Naive thymus-derived CD4-positive, alpha-beta T cell (primary cell): ENCODE measurements at regions not wholly inside any gene's neighbourhood (a gene's known extent, or its start where the extent isn't known, plus 50 kb on each side); places are given as distances from the start of the nearest gene placed in this dataset.
"Not testable (repeated sequence)": the region's sequence is repeated elsewhere in the genome, so short reads cannot be mapped to it uniquely, and the experiment has no call there.

Source experiments
- ATAC-seq: fragments of 150-1000 bp; cut with Tn5 transposase; 2 replicates; pipeline ENCODE4 v1.10.0; 2021; ENCODE audit warnings: mild to moderate bottlenecking, moderate library complexity
- CTCF ChIA-PET: fragments of 350-600 bp; sonication (Branson Sonifier 250); formaldehyde crosslinking; loops from one replicate; lab custom pipeline; 2021; ENCODE audit warnings: antibody characterized with exemption; lab: Charles Lee
- POLR2A ChIA-PET: fragments of 350-600 bp; sonication (Branson Sonifier 250); formaldehyde crosslinking; loops from one replicate; lab custom pipeline; 2021; ENCODE audit warnings: antibody characterized with exemption, inconsistent platforms; lab: Charles Lee
- DNase-seq, 9 donors: peaks; one replicate each; pipeline versions ENCODE4 v3.0.0 to v3.0.0-alpha.2; 2020 to 2022; ENCODE audit warnings: mixed read lengths in 1 of 9
- H3K27ac ChIP-seq: one replicate; pipeline ENCODE4 v1.7.0; 2013; ENCODE audit warnings: mild to moderate bottlenecking, low read depth, low read length, moderate library complexity
- H3K27me3 ChIP-seq, 2 donors: one replicate each; pipeline ENCODE4 v1.7.0; 2013; ENCODE audit warnings: low read length in 2 of 2, mild to moderate bottlenecking in 2 of 2, moderate library complexity in 2 of 2; ENCODE audit not compliant: control insufficient read depth in 2 of 2, insufficient read depth in 2 of 2
- H3K36me3 ChIP-seq, 3 experiments: 1 replicate in 2 of 3; 2 replicates in 1 of 3; pipeline ENCODE4 v1.7.0; 2013; ENCODE audit warnings: low read length in 3 of 3, mild to moderate bottlenecking in 3 of 3, moderate library complexity in 1 of 3; ENCODE audit not compliant: insufficient read depth in 3 of 3, control insufficient read depth in 2 of 3
- H3K4me1 ChIP-seq, 2 donors: one replicate each; pipeline ENCODE4 v1.7.0; 2013; ENCODE audit warnings: low read length in 2 of 2, mild to moderate bottlenecking in 2 of 2, moderate library complexity in 1 of 2; ENCODE audit not compliant: control insufficient read depth in 2 of 2, insufficient read depth in 2 of 2
- H3K4me3 ChIP-seq: 2 replicates; pipeline ENCODE4 v1.7.0; 2013; ENCODE audit warnings: mild to moderate bottlenecking, low read length
- H3K9me3 ChIP-seq, 3 experiments: 1 replicate in 2 of 3; 2 replicates in 1 of 3; pipeline ENCODE4 v1.7.0; 2013; ENCODE audit warnings: low read length in 3 of 3; ENCODE audit not compliant: control insufficient read depth in 2 of 3
- H3K27ac Mint-ChIP-seq, 9 donors: one replicate each; pipeline ENCODE4 v1.8.0; 2020 to 2022; ENCODE audit warnings: mixed read lengths in 9 of 9, mild to moderate bottlenecking in 8 of 9, moderate library complexity in 5 of 9, inconsistent platforms in 2 of 9
- H3K27me3 Mint-ChIP-seq, 5 donors: one replicate each; pipeline ENCODE4 v1.8.0; 2021 to 2022; ENCODE audit warnings: mixed read lengths in 5 of 5, mild to moderate bottlenecking in 1 of 5
- H3K36me3 Mint-ChIP-seq, 5 donors: one replicate each; pipeline ENCODE4 v1.8.0; 2020 to 2022; ENCODE audit warnings: mixed read lengths in 5 of 5, mild to moderate bottlenecking in 3 of 5, inconsistent platforms in 1 of 5
- H3K4me1 Mint-ChIP-seq, 7 donors: one replicate each; pipeline ENCODE4 v1.8.0; 2020 to 2022; ENCODE audit warnings: mixed read lengths in 7 of 7, mild to moderate bottlenecking in 3 of 7, inconsistent platforms in 1 of 7
- H3K4me3 Mint-ChIP-seq, 10 donors: one replicate each; pipeline ENCODE4 v1.8.0; 2020 to 2022; ENCODE audit warnings: mild to moderate bottlenecking in 10 of 10, mixed read lengths in 10 of 10, moderate library complexity in 6 of 10, inconsistent platforms in 2 of 10
- H3K9me3 Mint-ChIP-seq, 11 donors: one replicate each; pipeline ENCODE4 v1.8.0; 2020 to 2022; ENCODE audit warnings: mixed read lengths in 11 of 11, mild to moderate bottlenecking in 4 of 11, inconsistent platforms in 1 of 11, moderate library complexity in 1 of 11
- intact Hi-C, 2 donors: fragments of 100-400 bp; cut with micrococcal nuclease; formaldehyde crosslinking; loops; one replicate each; pipeline ENCODE4 v1.15.1; 2023

DNA sequence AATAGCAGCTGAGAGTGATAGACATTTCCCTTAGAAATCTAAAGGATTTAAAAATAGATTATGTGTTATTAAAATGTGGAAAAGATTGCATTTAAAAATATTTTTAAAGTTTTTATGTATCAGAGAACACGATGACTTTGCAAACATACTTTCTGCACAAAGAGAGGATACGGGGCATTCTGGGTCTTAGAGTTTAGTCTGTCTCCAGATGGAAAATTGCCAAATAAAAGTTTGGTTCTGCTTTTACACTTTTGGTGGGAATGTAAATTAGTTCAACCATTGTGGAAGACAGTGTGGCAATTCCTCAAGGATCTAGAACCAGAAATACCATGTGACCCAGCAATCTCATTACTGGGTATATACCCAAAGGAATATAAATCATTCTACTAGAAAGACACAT is 355.2 kb downstream of the NDFIP2 start:
- H3K4me1 ChIP-seq, H3K27ac Mint-ChIP-seq, POLR2A ChIA-PET, H3K9me3 ChIP-seq, CTCF ChIA-PET, H3K36me3 ChIP-seq, H3K36me3 Mint-ChIP-seq, ATAC-seq, H3K27me3 ChIP-seq, H3K27me3 Mint-ChIP-seq, H3K4me1 Mint-ChIP-seq, H3K4me3 Mint-ChIP-seq, H3K27ac ChIP-seq, DNase-seq, H3K4me3 ChIP-seq: not testable (repeated sequence)
- peaks cover 0 to 11% (median 5%) of the 10 kb centered on the region in 11 donors for H3K9me3 Mint-ChIP-seq
- intact Hi-C loops = loop anchor here in 1 of 2 donors (2.0 kb wide), 1 partner anchor 17 kb away; no protein-coding TSS in a partner anchor

DNA sequence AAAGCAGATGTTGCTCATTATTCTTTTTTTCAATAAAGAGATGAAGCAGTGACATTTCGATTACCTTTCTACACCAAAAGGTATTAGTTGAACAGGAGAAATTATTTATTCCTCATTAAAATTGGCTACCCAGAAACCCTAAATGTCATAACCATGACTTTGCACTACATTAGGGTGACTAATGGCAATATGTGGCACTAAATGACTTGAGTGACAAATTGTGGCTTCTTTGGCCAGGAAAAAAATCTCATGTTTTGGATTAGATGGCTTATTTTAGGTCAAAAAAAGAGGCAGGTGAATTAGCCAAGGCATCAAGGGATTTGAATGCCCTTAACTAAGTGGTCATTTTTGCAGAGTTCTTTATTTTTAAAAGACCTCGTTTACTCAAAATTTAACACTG is 353.9 kb downstream of the NDFIP2 start:
- no peaks in the 10 kb centered on the region for H3K4me1 Mint-ChIP-seq
- Histone ChIP-seq H3K27ac (no peak overlapping the region), H3K4me3 (no peak overlapping the region), H3K4me1 (no peaks in the 10 kb centered on the region), H3K9me3 (no peaks in the 10 kb centered on the region), H3K27me3 (no peaks in the 10 kb centered on the region), H3K36me3 (no peaks in the 10 kb centered on the region)
- H3K9me3 Mint-ChIP-seq = peaks cover 0 to 11% (median 5%) of the 10 kb centered on the region in 11 donors
- H3K4me3 Mint-ChIP-seq = no peak overlapping the region
- ChIA-PET POLR2A (no interaction called here), CTCF (no interaction called here)
- H3K36me3 Mint-ChIP-seq = no peaks in the 10 kb centered on the region
- no peak for DNase-seq
- intact Hi-C loops = no loop called here
- ATAC-seq = no peak
- no peaks in the 10 kb centered on the region for H3K27me3 Mint-ChIP-seq
- no peak overlapping the region for H3K27ac Mint-ChIP-seq

DNA sequence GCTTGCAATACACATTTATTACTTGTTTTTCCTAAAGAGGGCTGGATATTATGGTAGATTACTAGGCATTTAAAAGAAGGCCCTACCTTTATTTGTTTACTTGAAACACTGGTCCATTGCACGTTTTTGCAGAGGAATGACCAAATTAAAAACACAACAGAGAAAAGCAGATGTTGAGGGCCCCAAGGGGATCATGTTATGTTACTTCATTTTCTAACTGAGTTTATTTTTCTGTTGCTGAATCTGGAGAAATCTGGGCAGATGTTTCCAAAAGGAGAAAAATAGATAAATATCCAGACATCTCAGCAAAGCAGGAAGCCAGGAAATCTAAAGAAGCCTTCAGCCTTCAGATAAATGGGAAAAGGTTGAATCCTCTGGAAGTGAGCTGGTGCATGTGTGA is 353.0 kb downstream of the NDFIP2 start:
- H3K4me3 ChIP-seq = no peak overlapping the region
- H3K36me3 Mint-ChIP-seq = no peaks in the 10 kb centered on the region
- H3K27ac ChIP-seq = no peak overlapping the region
- H3K27ac Mint-ChIP-seq = no peak overlapping the region
- H3K4me1 Mint-ChIP-seq = no peaks in the 10 kb centered on the region
- H3K27me3 Mint-ChIP-seq = no peaks in the 10 kb centered on the region
- ChIA-PET POLR2A (no interaction called here), CTCF (no interaction called here)
- H3K4me1 ChIP-seq = no peaks in the 10 kb centered on the region
- no peak for DNase-seq
- intact Hi-C loops = no loop called here
- H3K27me3 ChIP-seq = no peaks in the 10 kb centered on the region
- no peaks in the 10 kb centered on the region for H3K36me3 ChIP-seq
- H3K9me3 Mint-ChIP-seq = peaks cover 0 to 6% (median 1%) of the 10 kb centered on the region in 11 donors
- H3K4me3 Mint-ChIP-seq = no peak overlapping the region
- H3K9me3 ChIP-seq = no peaks in the 10 kb centered on the region
- ATAC-seq = no peak

DNA sequence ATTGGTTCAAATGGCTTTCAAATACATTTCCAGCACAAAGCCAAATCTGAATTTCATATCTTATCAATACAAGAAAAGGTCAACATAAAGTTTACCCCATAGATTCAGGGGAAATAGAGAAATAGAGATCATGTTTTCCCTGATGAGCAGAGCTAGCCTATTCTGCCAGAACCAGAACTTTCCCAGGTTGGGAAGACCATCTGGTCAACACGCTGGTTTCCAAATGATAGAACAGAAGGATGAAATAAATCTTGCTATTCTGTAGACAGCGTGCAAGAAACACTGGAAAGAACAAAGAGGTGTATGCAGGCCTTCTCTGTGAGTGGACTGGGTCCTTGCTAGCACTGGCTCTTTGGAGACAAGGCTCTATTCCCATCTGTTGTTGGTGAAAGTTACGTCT is 350.6 kb downstream of the NDFIP2 start:
- no peak for ATAC-seq
- Mint-ChIP-seq H3K27ac (no peak overlapping the region), H3K36me3 (no peaks in the 10 kb centered on the region), H3K9me3 (peaks cover 0 to 4% (median 0%) of the 10 kb centered on the region in 11 donors), H3K4me3 (no peak overlapping the region), H3K4me1 (no peaks in the 10 kb centered on the region), H3K27me3 (no peaks in the 10 kb centered on the region)
- H3K27me3 ChIP-seq = no peaks in the 10 kb centered on the region
- no peaks in the 10 kb centered on the region for H3K4me1 ChIP-seq
- H3K9me3 ChIP-seq = no peaks in the 10 kb centered on the region
- H3K36me3 ChIP-seq = no peaks in the 10 kb centered on the region
- no peak overlapping the region for H3K27ac ChIP-seq
- CTCF ChIA-PET = no interaction called here
- DNase-seq = no peak
- no peak overlapping the region for H3K4me3 ChIP-seq
- POLR2A ChIA-PET = no interaction called here
- intact Hi-C loops = no loop called here

DNA sequence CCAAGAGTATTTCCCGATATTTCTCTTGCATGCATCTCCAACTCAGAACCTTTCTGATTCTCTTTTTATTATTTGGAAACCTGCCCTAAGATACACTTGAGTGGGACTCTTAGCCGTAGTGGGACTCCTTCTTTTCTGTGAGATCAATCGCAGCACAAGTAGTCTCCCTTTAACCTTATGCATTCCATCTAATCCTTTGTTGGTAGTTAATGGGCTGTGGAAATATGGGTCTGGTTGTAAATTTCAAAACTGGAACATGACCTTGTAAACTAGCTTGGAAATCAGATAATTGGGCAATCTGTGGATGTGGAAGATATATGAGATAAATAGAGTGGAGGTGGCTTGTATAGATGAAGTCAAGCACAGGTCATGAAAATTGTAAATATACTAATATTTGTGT is 350.0 kb downstream of the NDFIP2 start:
- Histone ChIP-seq H3K27me3 (no peaks in the 10 kb centered on the region), H3K4me1 (no peaks in the 10 kb centered on the region), H3K4me3 (no peak overlapping the region), H3K36me3 (no peaks in the 10 kb centered on the region), H3K9me3 (no peaks in the 10 kb centered on the region), H3K27ac (no peak overlapping the region)
- Mint-ChIP-seq H3K27ac (no peak overlapping the region), H3K4me3 (no peak overlapping the region), H3K9me3 (peaks cover 0 to 4% (median 0%) of the 10 kb centered on the region in 11 donors), H3K27me3 (no peaks in the 10 kb centered on the region), H3K36me3 (no peaks in the 10 kb centered on the region), H3K4me1 (no peaks in the 10 kb centered on the region)
- intact Hi-C loops = no loop called here
- ATAC-seq = no peak
- CTCF ChIA-PET = no interaction called here
- no peak for DNase-seq
- POLR2A ChIA-PET = no interaction called here

DNA sequence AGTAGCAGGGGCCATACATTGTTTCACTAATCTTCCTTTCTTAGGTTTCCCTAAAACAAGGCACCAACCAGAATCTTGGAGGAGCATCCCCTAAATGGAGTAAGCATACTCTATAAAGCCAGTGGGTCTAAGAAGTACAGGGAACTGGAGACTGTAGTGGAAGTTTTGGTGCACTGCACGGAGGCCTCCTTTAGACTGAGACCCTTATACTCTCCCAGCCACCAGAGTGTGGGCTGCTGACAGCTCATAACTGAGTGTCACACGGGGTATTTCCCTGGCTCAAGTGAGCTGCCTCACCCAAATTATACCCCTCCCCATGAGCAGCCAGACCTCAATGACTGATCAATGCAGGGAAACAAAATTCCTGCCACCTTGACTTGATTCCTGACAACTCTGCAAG is 349.5 kb downstream of the NDFIP2 start:
- Mint-ChIP-seq H3K4me1 (no peaks in the 10 kb centered on the region), H3K27ac (no peak overlapping the region), H3K36me3 (no peaks in the 10 kb centered on the region), H3K27me3 (no peaks in the 10 kb centered on the region), H3K4me3 (no peak overlapping the region), H3K9me3 (peaks cover 0 to 7% (median 0%) of the 10 kb centered on the region in 11 donors)
- CTCF ChIA-PET = no interaction called here
- Histone ChIP-seq H3K27me3 (no peaks in the 10 kb centered on the region), H3K27ac (no peak overlapping the region), H3K36me3 (no peaks in the 10 kb centered on the region), H3K9me3 (no peaks in the 10 kb centered on the region), H3K4me1 (no peaks in the 10 kb centered on the region), H3K4me3 (no peak overlapping the region)
- POLR2A ChIA-PET = no interaction called here
- intact Hi-C loops = no loop called here
- no peak for DNase-seq
- ATAC-seq = no peak

DNA sequence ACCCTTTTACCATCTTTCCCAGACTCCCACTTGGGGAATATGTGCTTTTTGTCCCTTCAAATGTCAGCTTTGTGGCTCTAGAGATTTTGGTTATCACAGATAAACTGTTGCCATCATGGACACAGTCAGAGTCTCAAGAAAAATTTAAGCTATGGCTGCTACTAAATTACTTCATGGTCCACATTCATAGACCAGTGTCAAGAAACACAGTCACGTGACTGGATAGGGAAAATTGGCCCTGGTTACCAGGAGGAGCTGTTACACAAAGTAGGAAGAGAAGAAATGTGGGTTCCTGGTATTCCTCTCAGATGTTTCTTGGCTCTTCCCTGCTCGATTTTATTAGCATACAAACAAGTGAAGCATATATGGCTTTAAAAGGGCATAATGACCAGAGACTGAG is 348.9 kb downstream of the NDFIP2 start:
- H3K27ac Mint-ChIP-seq = no peak overlapping the region
- POLR2A ChIA-PET = no interaction called here

More for the DNA sequence above, 348.9 kb downstream of the NDFIP2 start:
- Mint-ChIP-seq H3K36me3 (no peaks in the 10 kb centered on the region), H3K27me3 (peaks cover 0 to under 1% (median 0%) of the 10 kb centered on the region in 5 donors), H3K4me1 (no peaks in the 10 kb centered on the region), H3K4me3 (no peak overlapping the region), H3K9me3 (peaks cover 0 to 7% (median 0%) of the 10 kb centered on the region in 11 donors)
- intact Hi-C loops = no loop called here
- peaks cover 0 to 3% (median 0%) of the 10 kb centered on the region in 3 experiments for H3K9me3 ChIP-seq
- DNase-seq (no peak), ATAC-seq (no peak)
- no peaks in the 10 kb centered on the region for H3K36me3 ChIP-seq
- H3K27me3 ChIP-seq = no peaks in the 10 kb centered on the region
- no peak overlapping the region for H3K4me3 ChIP-seq
- H3K4me1 ChIP-seq = no peaks in the 10 kb centered on the region
- no peak overlapping the region for H3K27ac ChIP-seq
- CTCF ChIA-PET = no interaction called here
